Mucosa of stomach (tissue), 1 donor: ENCODE measurements at regions not wholly inside any gene's neighbourhood (a gene's known extent, or its start where the extent isn't known, plus 50 kb on each side); places are given as distances from the start of the nearest gene placed in this dataset.

Source experiments
- H3K27me3 ChIP-seq: one replicate; pipeline ENCODE4 v1.7.0; 2013; ENCODE audit warnings: mild to moderate bottlenecking, low read length; ENCODE audit not compliant: control insufficient read depth, insufficient read depth
- H3K36me3 ChIP-seq: one replicate; pipeline ENCODE4 v1.7.0; 2013; ENCODE audit warnings: low read length; ENCODE audit not compliant: control insufficient read depth, insufficient read depth
- H3K4me1 ChIP-seq: one replicate; pipeline ENCODE4 v1.7.0; 2013; ENCODE audit warnings: mild to moderate bottlenecking, low read length; ENCODE audit not compliant: control insufficient read depth, insufficient read depth
- H3K4me3 ChIP-seq: one replicate; pipeline ENCODE4 v1.7.0; 2013; ENCODE audit warnings: low read length
- H3K9ac ChIP-seq: one replicate; pipeline ENCODE4 v1.7.0; 2013; ENCODE audit warnings: mild to moderate bottlenecking, low read length, moderate library complexity
- H3K9me3 ChIP-seq: one replicate; pipeline ENCODE4 v1.7.0; 2013; ENCODE audit warnings: mild to moderate bottlenecking, low read length, moderate library complexity; ENCODE audit not compliant: control insufficient read depth
- donor health status: Pancreatic carcinoma.

DNA sequence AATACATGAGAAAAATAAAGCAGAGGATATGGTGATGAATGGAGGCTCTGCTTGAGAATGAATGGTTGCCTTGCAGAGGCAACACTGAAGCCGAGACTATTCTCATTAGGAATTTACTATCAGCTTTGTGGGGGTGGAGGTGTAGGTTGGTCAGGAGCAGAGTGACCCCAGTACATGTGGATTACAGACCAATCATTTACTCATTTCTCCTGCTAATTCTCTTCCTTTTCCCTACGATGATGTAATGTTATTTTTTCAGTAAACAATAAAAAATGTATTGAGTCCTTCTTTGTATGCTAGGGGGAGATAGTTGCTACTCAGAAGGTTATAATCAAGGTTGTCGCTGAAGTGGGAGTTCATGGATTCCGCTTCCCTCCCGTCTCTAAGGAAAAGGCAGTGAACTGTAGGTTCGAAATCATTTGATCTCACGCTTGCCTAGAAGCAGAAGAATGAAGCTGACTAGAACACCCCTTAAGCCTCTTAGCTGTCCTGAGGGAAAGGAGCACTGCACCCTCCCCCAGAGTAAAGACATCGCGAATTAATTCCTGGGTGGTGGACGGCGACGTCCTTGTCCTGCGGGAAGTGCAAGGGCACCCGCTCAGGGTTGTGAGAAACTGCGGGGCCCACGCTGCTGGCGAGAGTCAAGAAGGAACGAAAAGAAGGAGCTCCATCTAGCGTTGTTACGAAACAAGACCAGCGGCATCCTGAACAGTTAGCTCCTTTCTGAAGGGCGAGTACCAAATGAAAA, 213.2 kb upstream of the PFN2 start:
- H3K36me3 ChIP-seq, result no peaks in the 10 kb centered on the region
- H3K4me3 ChIP-seq, result no peak overlapping the region

DNA sequence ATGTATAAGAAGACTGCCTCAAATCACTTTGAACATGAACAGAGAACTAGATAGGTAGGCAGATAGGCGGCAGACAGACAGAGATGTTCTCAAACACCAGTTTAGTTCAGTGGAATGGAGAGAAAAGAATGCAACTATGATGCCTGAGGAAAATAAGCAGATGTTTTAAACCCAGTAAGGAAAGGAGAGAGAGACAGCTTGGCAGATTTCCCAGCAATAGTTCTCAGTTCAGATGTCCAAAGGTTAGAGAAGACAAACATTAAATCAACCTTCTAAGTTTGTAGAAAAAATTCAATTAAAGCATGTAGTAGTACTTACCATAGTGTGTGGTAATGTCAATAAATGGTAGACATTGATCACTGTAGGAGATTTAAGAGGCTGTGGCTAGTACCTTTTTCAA, 209.6 kb upstream of the PFN2 start:
- Histone ChIP-seq H3K27me3 (no peaks in the 10 kb centered on the region), H3K9me3 (no peaks in the 10 kb centered on the region), H3K4me3 (no peak overlapping the region), H3K36me3 (no peaks in the 10 kb centered on the region), H3K9ac (no peak overlapping the region), H3K4me1 (peaks cover 16% of the 10 kb centered on the region)

More for the DNA sequence above, 213.2 kb upstream of the PFN2 start:
- no peaks in the 10 kb centered on the region for H3K27me3 ChIP-seq
- peak overlapping the region; percentile 23 for H3K9ac ChIP-seq
- H3K9me3 ChIP-seq, result no peaks in the 10 kb centered on the region
- H3K4me1 ChIP-seq, result peaks cover 16% of the 10 kb centered on the region

DNA sequence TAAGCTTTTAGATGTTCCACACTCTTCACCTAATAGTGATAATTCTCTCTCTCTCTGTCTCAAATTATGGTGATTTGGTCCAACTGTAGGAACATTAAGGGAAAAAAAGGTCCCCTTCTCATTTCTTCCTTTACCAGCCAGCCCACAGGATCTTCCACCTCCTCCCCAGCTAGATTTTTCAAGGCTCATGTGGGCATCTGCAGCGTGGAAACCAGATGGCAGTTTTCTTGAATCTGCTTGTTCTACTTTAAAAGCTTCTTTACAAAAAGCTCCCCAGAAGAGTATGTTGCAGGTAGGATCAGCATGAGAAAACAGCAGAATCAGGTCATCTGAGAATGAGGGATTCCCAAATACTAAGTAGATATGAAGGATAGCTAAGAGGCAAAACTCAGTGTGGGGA, 208.6 kb upstream of the PFN2 start:
- H3K4me3 ChIP-seq, result no peak overlapping the region
- H3K9me3 ChIP-seq, result no peaks in the 10 kb centered on the region

DNA sequence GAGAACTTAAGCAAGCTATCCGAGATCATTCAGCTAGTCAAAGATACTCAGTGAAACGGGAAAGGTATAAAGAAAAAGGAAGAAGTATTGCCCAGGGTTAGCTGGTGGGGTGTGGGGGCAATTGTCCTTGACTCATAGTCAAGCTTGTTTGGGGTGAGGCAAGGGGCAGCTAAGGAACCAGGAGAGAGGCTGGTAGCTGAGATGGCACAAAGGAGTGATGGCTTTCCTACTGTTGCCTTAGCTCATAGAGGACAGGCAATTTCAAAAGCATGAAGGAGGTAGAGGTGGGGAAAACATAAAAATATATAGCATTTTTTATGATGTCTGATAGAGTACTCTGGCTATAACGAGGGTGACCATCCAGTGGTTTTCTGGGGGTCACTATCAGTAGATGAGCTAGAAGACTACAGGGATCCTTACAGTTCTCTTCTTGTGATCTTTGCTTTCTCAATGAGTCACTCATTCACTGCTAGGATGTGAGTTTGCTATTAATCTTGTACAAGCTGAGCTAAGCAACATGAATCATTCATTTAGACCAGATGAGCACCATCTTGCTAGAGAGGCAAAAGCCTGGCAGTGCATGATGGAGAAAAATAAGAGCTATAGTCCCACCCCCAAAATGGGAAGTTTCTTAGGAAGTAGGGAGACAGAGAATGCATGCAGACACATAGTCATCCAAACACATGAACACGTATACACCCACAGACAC, 207.1 kb upstream of the PFN2 start:
- Histone ChIP-seq H3K4me3 (no peak overlapping the region), H3K36me3 (no peaks in the 10 kb centered on the region), H3K9me3 (no peaks in the 10 kb centered on the region), H3K4me1 (peaks cover 16% of the 10 kb centered on the region), H3K27me3 (no peaks in the 10 kb centered on the region), H3K9ac (no peak overlapping the region)

More for the DNA sequence above, 208.6 kb upstream of the PFN2 start:
- no peaks in the 10 kb centered on the region for H3K27me3 ChIP-seq
- no peaks in the 10 kb centered on the region for H3K36me3 ChIP-seq
- H3K4me1 ChIP-seq, result peaks cover 16% of the 10 kb centered on the region
- H3K9ac ChIP-seq, result no peak overlapping the region

DNA sequence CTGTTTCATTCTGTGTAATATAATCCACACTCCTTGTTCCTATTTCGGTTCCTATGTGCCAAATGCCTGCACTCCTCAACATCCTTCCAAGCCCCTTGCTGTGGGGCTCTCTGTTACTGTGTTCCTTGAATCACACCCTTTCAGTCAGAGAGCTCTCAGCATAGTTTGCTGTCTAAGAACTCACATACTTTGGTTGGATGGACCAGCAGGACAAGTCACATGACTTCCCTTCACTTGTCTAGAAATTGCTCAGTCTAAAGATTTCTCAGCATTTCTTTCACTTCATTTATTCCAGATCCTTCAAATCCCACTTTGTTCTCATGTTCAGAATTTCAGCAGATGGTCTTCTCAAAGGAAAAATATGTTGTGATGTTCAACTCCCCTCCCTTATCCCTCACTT, 203.5 kb upstream of the PFN2 start:
- H3K9me3 ChIP-seq, result no peaks in the 10 kb centered on the region
- H3K36me3 ChIP-seq, result no peaks in the 10 kb centered on the region
- no peaks in the 10 kb centered on the region for H3K27me3 ChIP-seq

DNA sequence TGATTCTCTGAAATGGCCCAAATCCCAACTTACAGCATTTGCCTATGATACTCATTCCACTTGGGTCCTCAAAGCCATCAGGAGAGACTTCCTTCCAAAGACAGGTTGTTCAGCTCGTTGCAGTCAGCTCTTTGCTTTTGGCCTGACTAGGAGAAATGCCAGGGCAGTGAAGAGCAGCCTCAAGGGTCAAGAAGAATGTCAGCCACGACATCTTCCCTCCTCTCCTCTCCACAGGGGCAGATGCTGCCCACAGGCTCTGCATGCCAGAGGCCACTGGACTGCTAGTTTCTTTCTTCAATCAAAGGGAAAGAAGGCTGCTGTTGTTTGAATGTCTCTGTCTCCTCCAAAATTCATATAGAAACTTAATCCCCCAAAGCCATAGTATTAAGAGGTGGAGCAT, 201.7 kb upstream of the PFN2 start:
- H3K4me3 ChIP-seq, result no peak overlapping the region
- H3K27me3 ChIP-seq, result no peaks in the 10 kb centered on the region
- H3K36me3 ChIP-seq, result no peaks in the 10 kb centered on the region
- no peaks in the 10 kb centered on the region for H3K4me1 ChIP-seq
- H3K9me3 ChIP-seq, result no peaks in the 10 kb centered on the region
- no peak overlapping the region for H3K9ac ChIP-seq

More for the DNA sequence above, 203.5 kb upstream of the PFN2 start:
- Histone ChIP-seq H3K4me1 (peaks cover under 1% of the 10 kb centered on the region), H3K9ac (no peak overlapping the region), H3K4me3 (no peak overlapping the region)

DNA sequence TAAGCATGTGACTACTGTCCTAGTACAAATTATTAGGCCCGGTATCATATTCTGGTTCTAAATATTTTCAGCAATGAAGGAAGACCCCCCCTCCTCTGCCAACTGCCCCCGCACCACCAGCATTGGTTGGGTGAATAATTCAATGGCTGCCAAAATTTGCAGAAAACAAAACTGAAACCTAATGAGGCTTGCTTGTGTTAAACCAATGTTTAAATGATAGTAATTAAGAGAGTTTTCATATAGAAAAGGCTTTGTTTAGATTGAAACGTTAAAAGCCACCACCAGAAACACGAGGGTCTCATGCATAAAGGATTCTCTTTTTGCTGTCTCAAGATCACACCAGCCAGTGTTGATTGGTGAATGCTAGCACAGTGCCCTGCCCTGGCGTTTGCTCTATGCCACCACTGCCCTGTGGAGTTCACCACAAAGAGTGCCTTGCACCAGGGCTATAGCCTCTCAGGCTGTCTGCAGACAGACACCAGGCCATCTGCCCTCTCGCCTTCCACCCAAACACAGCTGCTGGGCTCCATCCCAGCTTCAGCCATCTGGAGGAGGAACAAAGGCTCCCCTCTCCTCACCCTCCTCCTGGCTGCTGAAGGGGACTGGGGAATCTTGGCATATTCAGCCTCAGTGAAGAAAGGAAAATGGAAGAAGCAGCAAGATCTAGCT, 200.3 kb upstream of the PFN2 start:
- H3K9ac ChIP-seq, result no peak overlapping the region
- H3K36me3 ChIP-seq, result no peaks in the 10 kb centered on the region
- no peak overlapping the region for H3K4me3 ChIP-seq
- H3K4me1 ChIP-seq, result no peaks in the 10 kb centered on the region
- H3K27me3 ChIP-seq, result no peaks in the 10 kb centered on the region
- no peaks in the 10 kb centered on the region for H3K9me3 ChIP-seq

DNA sequence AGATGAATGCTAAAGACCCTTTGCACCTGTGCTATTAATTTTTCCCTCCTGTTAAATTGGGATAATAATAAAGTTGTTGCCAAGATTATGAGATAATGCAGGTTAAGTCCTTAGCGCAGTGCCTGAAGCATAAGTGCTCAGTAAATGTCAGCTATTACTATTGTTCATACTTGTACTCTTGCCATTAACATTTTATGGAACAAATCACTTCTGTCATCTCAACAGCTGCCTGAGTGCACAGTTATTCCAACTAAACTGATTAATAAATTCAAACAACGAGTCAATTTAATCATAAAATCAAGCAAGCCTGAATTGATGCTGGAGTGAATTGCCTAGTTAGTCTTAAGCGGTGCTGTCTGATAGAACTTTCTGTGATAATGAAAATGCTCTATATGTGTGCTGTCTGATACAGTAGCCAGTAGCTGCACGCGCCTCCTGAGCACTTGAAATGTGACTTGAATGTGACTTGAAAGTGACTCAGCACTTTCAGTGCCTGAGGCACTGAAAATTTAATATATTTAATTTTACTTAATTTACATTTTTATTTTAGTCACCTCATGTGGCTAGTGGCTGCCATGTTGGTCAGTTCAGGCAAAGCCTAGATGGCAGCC, 198.7 kb upstream of the PFN2 start:
- Histone ChIP-seq H3K4me1 (no peaks in the 10 kb centered on the region), H3K36me3 (no peaks in the 10 kb centered on the region), H3K27me3 (no peaks in the 10 kb centered on the region), H3K9me3 (no peaks in the 10 kb centered on the region), H3K4me3 (no peak overlapping the region), H3K9ac (no peak overlapping the region)

DNA sequence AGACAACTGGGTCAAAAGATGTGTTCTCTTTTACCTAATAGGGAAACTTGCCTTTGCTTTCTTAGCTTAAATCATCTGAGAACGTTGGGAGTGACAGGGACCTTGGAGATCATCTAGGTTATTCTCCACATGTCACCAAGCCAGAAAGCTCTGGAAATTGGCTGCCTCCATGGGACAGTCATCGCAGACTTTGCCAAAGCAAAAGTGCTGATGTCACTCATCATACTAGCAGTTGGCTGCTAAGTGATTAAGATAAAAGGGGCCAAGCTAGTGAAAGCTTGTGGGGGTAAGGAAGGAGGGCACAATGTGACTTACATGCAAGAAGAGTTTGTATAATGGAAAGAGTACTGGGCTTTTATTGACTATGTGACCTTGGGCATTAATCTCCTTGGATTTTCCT, 198.0 kb upstream of the PFN2 start:
- Histone ChIP-seq H3K4me3 (no peak overlapping the region), H3K36me3 (no peaks in the 10 kb centered on the region), H3K27me3 (no peaks in the 10 kb centered on the region), H3K4me1 (no peaks in the 10 kb centered on the region), H3K9me3 (no peaks in the 10 kb centered on the region), H3K9ac (no peak overlapping the region)

DNA sequence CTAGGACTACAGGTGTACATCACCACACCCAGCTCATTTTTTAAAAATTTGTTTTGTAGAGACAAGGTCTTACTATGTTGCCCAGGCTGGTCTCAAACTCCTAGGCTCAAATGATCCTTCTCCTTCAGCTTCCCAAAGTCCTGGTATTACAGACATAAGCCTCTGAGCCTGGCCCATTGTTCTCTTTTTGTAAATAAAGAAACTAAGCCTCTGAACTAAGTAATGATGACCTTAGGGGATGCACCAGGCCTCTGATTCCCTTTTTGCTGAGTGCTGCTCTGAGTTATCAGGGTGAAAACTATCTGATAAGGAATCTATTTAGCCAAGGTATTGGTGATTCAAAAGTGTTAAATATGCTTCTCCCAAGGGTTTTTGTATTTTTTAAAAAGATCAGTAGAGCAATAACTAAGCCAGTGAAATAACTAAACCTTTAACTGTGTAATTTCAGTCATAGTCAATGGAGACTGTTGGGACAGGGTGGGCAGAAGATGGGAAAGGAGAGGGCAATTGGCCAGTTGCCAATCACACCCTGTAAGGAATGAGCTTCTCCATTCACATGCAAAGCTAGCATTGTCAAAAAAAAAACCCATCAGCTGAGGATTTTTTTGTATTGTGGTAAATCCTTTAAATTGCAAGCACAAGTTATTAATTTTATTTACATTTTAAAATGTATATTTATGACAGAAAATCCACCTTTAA, 194.8 kb upstream of the PFN2 start:
- H3K4me1 ChIP-seq, result no peaks in the 10 kb centered on the region
- H3K27me3 ChIP-seq, result no peaks in the 10 kb centered on the region
- H3K36me3 ChIP-seq, result no peaks in the 10 kb centered on the region
- H3K4me3 ChIP-seq, result no peak overlapping the region
- no peak overlapping the region for H3K9ac ChIP-seq
- H3K9me3 ChIP-seq, result no peaks in the 10 kb centered on the region

DNA sequence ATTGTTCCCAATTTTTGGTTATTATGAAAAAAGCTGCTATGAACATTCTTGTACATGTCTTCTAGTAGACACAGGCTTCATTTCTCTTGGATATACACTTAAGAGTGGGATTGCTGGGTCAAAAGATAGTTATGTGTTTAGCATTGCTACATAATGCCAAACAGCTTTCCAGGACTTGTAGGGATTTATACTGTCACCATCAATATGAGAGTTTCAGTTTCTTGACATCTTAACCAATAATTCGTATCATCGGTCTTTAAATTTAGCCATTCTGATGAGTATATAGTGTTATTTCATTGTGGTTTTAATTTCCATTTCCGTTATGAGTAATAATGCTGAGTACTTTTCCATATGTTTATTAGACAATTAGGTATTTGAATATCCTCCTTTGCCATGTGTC, 190.3 kb upstream of the PFN2 start:
- H3K9ac ChIP-seq, result no peak overlapping the region
- no peaks in the 10 kb centered on the region for H3K4me1 ChIP-seq

More for the DNA sequence above, 190.3 kb upstream of the PFN2 start:
- Histone ChIP-seq H3K9me3 (no peaks in the 10 kb centered on the region), H3K27me3 (no peaks in the 10 kb centered on the region), H3K36me3 (no peaks in the 10 kb centered on the region), H3K4me3 (no peak overlapping the region)
